RWPE1 (cell line): ENCODE measurements at regions not wholly inside any gene's neighbourhood (a gene's known extent, or its start where the extent isn't known, plus 50 kb on each side); places are given as distances from the start of the nearest gene placed in this dataset.

ENCODE experiments used
- CTCF ChIA-PET: fragments of 350-600 bp; sonication (Branson Sonifier 250); formaldehyde crosslinking; extraction: SDS; loops from one replicate; lab custom pipeline; 2021; lab: Yijun Ruan, JAX
- POLR2A ChIA-PET: fragments of 400-600 bp; formaldehyde crosslinking; extraction: SDS; loops from one replicate; lab custom pipeline; 2020; ENCODE audit warnings: antibody characterized with exemption; ENCODE audit not compliant: low non-redundant PET; lab: Yijun Ruan, JAX
- DNase-seq: peaks from one replicate; pipeline ENCODE4 v3.0.0; 2012; ENCODE audit warnings: low spot score
- H3K27ac ChIP-seq: fragments of 450-650 bp; 2 replicates; pipeline ENCODE4 v1.5.1; 2017
- TF ChIP-seq, protein P1 (sequence below): fragments of 450-650 bp; conservative IDR thresholded peaks from 2 replicates; pipeline ENCODE4 v1.5.1; 2017; ENCODE audit warnings: low read depth, mild to moderate bottlenecking

DNA sequence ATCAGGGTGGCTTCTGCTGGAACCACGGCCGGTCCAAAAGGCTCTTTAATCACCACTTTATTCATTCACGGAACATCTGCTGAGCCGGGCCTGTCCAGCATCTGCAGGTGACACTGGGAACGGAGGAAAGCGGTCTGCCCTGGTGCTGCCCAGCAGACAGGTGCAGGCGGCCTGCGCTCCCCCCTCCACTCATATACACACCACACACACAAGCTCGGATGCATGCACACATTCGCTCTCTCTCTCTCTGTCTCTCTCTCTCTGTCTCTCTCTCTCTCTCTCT lies 736.9 kb downstream of the BRD1 start:
- DNase-seq = no peak
- ChIA-PET CTCF (no interaction called here), POLR2A (no interaction called here)
- TF ChIP-seq, protein P1, sequence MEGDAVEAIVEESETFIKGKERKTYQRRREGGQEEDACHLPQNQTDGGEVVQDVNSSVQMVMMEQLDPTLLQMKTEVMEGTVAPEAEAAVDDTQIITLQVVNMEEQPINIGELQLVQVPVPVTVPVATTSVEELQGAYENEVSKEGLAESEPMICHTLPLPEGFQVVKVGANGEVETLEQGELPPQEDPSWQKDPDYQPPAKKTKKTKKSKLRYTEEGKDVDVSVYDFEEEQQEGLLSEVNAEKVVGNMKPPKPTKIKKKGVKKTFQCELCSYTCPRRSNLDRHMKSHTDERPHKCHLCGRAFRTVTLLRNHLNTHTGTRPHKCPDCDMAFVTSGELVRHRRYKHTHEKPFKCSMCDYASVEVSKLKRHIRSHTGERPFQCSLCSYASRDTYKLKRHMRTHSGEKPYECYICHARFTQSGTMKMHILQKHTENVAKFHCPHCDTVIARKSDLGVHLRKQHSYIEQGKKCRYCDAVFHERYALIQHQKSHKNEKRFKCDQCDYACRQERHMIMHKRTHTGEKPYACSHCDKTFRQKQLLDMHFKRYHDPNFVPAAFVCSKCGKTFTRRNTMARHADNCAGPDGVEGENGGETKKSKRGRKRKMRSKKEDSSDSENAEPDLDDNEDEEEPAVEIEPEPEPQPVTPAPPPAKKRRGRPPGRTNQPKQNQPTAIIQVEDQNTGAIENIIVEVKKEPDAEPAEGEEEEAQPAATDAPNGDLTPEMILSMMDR = no peak
- no peak overlapping the region for H3K27ac ChIP-seq

DNA sequence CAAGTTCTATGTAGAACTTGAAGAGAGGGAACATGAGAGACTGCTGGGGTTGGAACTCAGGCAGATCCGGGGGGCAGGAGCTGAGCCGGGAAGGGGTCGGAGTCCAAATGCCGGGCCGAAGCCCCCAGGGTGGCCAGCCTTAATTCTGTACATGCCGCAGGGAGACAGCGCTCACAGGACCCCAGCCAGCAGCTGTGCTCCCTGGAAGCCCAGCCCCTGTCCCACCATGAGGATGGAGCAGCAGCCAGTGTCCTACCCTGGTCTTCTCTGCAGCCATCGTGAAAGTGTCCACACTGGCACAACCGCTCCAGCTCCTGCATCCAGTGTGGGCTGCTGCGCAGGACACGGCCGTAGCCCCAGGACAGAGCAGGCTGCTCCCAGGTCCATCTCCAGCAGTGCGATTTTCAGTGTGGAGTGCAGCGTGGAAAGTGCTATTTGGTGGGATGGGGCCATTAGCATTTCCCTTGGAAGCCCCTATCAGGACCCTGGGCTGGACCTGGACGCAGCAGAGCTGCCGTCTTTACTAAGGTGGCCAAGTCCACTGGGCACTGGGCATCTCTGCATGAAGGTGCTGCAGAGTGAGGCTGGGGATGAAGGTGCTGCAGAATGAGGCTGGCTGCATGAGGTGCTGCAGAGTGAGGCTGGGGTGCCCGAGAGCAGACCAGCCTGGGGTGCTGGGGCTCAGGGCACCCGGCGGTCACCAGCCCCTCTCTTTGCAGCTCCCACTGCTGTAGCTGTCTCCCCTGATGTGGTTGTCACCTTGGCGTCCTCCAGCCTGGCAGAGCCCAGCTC lies 737.4 kb downstream of the BRD1 start:
- no peak for DNase-seq
- POLR2A ChIA-PET = no interaction called here
- CTCF ChIA-PET = no interaction called here
- TF ChIP-seq, protein P1 = no peak
- H3K27ac ChIP-seq = no peak overlapping the region

DNA sequence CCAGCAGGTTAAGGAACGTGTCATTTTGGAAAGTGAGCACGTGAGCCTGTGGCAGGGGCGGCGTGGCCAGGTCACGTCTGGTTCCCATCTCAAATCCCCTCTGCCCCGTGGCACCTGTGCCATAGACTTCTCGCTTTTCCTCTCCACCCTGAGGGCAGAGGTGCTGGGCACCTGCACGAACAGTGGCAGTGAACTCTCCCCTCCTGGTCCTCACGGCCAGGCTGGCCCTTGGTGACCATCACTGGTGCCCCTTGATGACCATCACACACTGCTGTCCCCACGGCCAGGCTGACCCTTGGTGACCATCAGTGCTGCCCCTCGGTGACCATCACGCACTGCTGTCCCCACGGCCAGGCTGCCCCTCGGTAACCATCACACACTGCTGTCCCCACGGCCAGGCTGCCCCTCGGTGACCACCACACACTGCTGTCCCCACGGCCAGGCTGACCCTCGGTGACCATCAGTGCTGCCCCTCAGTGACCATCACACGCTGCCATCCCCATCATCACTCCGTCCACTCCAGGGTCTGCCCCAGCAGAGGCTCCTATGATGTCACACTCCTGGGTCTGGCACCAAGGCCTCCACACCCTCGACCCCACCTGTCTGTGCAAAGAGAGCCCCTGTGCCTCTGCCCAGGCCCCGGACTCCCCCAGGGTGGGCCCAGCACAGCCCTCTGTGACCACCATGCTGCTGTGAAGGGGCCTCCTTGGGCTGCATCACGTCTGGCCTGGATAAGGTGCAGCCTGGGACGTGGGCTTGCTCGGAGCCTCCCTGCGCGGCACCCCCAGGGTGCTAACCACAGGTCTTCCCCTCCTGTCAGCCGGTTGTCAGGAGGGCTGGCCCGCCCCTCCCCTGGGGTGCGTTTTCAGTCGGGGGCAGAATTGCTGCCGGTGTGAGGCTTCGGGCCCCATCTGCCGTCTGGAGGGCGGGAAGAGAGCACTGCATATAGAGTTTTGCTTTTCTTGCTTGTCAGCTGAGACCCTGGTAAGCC lies 738.6 kb downstream of the BRD1 start:
- no peak for DNase-seq
- ChIA-PET POLR2A (no interaction called here), CTCF (no interaction called here)
- H3K27ac ChIP-seq = no peak overlapping the region
- TF ChIP-seq, protein P1 = no peak

- CTCF ChIA-PET = no interaction called here
- H3K27ac ChIP-seq = no peak overlapping the region
- POLR2A ChIA-PET = no interaction called here
- DNase-seq = no peak
- TF ChIP-seq, protein P1 = no peak
Measured at GRCh38 chr22:49087716-49088601, 739.7 kb downstream of the BRD1 start.

DNA sequence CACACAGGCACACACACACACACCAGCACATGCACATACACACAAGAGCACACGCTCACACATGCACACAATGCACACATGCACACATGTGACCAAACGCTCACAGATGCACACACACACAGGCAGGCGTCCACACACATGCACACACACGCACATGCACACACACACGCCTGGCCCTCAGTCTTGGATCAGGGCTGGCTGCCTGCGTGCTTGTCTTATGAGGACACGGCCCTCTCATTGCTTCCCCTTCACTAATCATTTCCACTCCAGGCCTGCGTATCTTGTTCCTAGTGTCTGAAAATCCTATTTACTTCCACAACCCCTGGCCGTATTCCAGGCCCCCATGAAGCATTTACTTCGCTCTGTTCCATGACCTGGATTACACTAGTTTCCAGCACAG lies 740.5 kb downstream of the BRD1 start:
- POLR2A ChIA-PET = no interaction called here
- H3K27ac ChIP-seq = no peak overlapping the region
- TF ChIP-seq, protein P1 = no peak
- CTCF ChIA-PET = no interaction called here
- DNase-seq = no peak

DNA sequence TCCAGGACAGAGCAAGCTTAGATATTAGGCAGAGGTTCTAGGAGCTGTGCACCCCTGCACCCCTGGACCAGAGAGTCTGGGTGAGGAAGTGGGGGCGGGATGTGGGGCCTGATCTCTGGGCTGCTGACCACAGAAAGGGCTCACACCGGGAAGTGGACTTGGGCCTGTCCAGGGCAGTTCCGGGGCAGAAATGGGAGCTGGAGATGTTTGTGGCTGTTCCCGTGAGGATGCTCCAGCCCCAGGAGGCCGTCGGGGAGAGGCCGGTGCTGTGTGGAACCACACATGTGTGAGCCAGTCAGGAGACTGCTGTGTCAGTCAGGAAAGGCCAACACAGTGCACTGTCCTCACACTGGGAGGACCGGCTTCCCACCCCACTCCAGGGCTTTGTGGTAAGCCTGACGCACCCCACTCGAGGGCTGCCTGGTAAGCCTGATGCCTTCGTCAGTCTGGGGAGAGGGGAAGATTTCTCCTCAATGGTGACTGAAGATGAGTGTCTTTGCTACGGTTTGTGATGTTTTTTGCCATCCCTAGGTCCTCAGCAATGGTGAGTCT lies 741.0 kb downstream of the BRD1 start:
- ChIA-PET POLR2A (no interaction called here), CTCF (no interaction called here)
- H3K27ac ChIP-seq = no peak overlapping the region
- DNase-seq = no peak
- TF ChIP-seq, protein P1 = no peak
